Activated T-helper 1 cell treated with Interleukin-2 at 50 U/mL for 16 hours (primary cell): ENCODE measurements at regions not wholly inside any gene's neighbourhood (a gene's known extent, or its start where the extent isn't known, plus 50 kb on each side); places are given as distances from the start of the nearest gene placed in this dataset.
"Not testable (repeated sequence)": the region's sequence is repeated elsewhere in the genome, so short reads cannot be mapped to it uniquely, and the experiment has no call there.

Source experiments
- DNase-seq: peaks from one replicate; pipeline ENCODE4 v3.0.0-alpha.2; 2020; ENCODE audit warnings: low read depth

DNA sequence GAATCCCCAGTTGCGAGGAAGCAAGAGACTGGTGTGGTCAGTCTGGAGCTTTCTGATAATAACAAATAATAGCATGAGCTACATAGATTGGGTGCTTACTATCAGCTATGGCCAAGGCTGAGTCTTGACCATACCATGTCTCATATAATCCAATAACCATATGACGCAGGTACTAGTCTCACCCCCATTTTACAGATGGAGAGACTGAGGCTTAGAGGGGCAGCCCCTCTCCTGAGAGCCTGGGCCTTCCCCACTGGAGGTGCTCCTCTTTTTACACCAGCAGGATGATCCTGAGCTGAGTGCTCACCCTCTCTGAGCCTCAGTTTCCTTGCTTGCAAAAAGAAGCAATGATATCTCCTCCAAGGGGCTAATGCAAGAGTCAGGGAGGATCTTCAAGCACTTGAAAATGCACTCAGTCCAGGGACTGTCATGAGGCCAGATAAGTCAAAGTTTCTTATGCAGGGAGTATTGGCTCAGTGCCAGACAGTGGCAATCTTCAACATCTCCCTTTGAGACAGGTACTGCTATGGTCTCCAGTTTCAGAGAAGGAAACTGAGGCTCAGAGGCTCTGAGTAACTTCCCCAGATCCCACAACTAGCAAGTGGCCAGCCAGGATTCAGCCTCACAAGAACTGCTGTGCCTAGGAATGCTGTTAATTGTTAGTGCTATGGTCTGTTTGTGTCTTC, 149.7 kb downstream of the TFCP2L1 start:
- no peak for DNase-seq

DNA sequence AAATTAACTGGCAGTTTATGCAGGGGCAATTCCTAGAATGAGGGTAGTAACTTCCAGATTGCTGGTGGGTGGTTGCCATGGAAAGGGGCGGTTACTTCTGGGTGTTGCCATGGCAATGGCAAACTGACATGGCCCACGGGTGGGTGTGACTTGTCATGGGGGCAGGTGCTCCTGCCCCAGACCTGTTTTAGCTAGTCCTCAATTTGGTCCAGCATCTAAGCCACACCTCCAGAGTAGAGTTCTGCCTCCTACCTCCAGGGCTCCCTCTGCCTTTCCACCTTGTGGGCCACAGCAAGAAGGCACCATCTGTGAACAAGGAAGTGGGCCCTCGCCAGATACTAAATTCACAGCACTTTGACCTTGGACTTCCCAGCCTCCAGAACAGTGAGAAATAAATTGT, 148.7 kb downstream of the TFCP2L1 start:
- no peak for DNase-seq

DNA sequence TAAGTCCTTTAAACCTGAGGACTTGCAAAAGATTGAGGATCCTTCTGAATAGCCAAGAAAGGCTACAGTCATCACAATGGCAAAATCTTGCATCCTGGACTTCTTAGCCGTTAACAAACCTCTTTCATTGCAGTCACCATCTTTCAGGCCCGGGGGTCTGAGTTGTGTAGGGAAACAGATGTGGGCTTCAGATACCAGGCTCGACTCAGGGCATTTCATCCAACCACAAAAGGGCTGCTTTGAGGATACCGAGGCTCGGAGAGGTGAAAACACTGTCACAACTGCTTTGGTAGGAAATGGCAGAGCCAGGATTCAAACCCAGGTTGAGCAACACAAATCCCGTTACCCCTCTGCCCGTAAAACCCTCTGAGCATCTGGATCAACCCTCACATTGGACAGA, 147.4 kb downstream of the TFCP2L1 start:
- no peak for DNase-seq

DNA sequence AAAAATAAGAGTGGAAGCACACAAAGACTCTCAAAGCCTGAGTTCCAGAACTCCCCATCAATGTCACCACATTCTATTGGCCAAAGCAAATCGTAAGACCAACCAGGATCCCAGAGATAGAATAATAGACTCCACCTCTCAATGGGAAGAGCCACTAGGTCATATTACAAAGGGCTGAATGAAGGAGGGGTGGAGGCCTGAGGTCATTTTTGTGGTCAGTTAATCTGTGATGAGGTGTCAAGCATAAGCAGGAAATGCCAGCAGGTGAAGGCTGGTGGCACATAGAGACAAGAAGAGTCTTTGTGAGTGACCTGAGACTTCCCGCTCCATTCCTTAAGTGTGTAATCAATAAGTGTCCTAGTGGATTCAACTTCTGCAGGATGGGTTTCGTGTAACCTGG, 144.3 kb downstream of the TFCP2L1 start:
- DNase-seq: no peak

DNA sequence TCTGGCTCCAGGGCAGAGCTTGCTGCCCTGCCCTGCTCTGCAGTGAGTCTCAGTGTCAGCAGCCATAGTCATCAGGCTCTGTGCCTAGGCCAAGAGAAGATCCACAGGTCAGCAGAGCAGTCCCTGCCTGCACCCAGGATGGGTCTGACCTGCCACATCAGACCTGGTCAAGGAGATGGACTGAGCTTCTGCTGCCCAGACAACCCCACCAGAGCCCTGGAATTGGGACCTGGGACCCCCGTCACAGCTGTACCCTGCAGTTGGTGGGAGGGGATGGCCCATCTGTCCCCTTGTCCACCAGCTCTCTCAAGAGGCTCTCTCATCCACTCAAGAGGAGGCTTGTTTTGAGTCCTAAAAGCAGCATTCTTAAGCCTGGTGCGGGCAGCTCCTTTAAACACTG, 142.6 kb downstream of the TFCP2L1 start:
- no peak for DNase-seq

DNA sequence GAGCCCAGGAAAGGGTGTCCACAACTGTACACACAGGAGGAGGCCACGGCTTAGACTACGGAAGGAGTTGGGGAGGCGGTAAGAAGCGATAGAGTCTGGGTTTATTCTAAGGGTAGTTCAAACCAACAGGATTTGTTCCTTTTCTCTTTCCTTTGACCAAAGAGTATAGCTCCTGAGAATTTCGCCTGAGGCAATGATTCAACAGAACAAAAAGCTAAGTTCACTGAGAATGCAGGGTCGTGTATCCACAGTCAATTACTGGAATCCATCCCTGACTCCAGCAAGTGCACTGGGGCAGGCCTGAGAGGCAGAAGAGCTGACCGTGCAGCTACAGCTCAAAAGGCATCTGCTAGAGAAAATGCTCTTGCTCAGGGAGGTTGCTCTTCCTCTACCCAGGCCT, 140.9 kb downstream of the TFCP2L1 start:
- DNase-seq: no peak

DNA sequence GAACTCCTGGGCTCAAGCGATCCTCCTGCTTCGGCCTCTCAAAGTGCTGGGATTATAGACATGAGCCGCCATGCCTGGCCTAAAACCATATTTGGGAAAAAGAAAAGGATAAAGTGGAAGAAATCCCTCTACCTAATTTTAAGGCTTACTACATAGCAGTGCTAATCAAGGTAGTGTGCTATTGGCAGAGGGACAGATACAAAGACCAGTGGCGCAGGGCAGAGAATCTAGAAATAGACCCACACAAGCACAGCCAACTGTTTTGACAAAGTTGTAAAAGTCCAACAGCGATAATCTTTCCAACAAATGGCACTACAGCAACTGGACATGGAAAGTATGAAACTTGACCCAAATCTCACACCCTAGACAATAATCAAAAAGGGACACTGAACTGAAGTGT, 138.4 kb downstream of the TFCP2L1 start:
- DNase-seq: no peak

DNA sequence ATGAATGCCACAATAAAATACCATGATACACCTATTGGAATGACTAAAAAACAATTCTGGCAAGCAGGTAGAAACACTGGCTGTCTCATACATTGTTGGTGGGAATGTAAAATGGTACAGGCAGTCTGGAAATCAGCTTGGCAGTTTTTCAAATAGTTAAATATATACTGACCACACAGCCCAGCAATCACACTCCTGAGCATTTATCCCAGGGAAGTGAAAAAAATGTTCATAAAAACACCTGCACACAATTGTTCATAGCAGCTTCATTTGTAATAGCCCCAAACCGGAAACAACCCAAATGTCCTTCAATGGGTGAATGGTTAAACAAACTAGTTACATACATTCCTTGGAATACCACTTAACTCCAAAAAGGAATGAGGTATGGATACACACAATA, 137.2 kb downstream of the TFCP2L1 start:
- no peak for DNase-seq

DNA sequence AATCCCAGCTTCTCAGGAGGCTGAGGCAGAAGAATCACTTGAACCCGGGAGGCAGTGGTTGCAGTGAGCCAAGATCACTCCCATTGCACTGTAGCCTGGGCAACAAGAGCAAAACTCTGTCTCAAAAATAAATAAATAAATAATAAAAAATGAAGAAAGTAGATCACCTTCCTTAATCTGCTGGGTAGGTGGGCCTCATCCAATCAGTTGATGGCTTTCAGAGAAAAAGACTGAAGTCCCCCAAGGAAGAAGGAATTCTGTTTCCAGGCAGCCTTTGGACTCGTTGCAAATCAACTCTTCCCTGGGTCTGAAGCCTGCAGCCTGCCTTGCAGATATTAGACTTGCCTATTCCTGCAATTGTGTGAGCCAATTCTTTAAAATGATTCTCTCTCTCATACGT, 136.5 kb downstream of the TFCP2L1 start:
- no peak for DNase-seq

DNA sequence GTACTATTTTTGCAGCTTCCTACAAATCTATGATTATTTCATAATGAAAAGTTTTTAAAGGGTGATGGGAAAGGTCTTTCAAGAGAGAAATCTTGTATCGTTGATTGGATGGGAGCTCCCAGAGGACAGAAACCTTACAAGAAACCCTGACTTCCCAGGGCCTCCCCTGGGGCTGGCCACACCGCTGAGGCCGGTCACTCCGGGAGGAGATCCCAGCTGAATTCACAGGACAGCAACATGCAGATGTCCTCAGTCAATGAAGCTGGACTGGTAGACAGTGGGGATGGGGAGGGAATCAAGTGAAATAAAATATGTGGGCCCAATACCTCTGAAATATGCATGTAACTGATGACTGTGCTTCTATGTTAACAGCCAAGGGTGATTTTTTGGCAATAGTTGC, 135.6 kb downstream of the TFCP2L1 start:
- no peak for DNase-seq

DNA sequence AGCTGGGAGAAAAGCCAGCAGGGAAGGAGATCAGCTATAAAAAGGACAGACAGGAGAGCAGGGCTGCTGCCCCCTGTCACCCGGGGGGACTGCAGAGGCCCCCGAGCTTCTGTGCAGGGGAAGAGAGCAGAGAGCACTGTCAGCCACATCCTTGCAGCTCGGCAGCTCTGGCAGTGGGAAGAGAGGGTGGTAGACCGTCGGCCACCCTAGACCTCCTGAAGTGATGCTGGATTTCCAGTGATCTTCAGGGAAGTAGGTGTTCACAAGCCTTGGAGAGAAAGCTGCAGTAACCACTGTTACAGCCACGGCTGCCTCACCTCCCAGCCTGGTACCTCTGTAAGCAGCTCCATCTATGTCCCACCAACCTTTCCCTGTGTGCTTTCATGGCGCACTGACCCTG, 134.9 kb downstream of the TFCP2L1 start:
- DNase-seq: no peak

DNA sequence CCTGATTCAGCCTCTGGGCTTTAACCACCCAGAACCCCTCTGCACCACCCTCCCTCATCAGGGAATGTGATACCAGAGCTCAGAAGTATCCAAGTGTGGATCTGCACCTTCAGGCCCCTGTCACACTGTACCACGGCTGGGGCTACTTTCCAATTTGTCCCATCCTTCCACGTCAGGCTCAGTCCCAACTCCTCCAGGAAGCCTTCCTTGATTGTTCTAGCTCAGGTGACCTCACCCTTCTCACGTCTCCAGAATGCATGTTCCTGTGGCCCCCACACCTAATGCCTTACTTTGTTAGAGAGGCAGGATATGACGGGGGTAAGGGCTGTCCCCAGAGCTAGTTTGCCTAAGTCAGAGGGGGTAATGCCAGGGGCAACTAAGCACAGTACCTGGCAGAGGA, 134.3 kb downstream of the TFCP2L1 start:
- DNase-seq: no peak

DNA sequence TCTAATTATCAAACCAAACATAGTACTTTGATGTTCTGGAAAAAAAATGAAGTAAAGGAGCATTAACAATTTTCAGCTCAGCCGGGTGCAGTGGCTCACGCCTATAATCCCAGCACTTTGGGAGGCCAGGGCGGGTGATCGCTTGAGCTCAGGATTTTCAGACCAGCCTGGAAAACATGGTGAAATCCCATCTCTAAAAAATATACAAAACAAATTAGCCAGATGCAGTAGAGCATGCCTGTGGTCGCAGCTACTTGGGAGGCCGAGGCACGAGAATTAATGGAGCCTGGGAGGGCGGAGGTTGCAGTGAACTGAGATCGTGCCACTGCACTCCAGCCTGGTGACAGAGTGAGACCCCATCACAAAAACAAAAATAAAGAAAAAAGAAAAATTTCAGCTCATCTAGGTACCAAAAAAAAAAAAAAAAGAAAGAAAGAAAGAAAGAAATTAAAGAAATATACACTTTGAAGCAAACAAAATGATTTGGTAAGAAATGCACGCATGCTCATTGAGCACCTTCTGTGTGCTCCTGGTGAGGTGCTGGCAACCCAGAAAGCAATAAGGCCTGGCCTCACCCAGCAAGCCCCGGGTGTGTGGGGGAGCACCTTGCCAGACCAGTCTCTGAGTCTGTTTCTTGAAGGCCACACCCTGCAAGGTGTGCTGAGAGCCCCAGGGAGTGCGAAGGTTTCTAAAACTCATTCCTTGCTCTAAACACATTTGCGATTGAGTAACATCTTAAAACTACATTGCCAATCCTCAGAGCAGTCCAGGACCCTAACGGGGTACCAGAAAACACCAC, 133.5 kb downstream of the TFCP2L1 start:
- DNase-seq: no peak

DNA sequence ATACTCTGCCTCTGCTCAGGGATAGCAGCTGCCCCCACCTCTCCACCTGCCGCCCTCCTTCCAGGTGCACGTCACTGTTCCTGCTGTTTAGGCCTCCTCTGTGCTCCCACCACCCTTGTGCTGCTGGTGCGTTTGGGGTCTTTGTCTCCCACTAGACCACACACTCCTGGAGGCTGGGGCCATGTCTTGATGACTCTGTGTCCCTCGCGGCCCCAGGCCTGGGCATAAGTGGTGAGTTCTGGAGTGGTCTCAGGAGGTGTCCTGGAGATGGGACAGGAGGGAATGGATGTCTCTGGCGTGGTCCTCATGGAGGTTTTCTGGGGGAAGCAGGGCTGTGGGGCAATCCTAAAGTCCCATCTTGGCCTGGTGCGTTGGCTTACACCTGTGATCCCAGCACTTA, 132.1 kb downstream of the TFCP2L1 start:
- DNase-seq: no peak

DNA sequence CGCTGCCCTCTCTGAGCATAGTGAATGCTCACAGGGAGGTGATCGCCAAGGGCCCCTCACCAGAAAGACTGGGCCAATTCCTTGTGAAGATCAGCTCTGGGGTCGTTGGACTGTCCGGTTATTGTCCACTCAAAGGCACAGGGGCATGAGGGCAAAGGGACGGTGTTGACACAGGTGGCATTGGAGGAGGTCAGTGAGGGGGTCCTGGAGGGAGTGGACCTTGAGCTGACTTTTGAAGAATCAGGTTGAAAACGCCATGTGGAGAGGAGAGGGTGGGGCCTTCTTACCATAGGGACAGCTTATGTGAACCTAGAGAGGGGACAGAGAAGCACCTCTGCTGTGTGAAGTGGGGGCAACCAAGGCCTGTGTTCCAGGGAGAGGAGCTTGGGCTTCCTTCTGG, 131.5 kb downstream of the TFCP2L1 start:
- DNase-seq: no peak

DNA sequence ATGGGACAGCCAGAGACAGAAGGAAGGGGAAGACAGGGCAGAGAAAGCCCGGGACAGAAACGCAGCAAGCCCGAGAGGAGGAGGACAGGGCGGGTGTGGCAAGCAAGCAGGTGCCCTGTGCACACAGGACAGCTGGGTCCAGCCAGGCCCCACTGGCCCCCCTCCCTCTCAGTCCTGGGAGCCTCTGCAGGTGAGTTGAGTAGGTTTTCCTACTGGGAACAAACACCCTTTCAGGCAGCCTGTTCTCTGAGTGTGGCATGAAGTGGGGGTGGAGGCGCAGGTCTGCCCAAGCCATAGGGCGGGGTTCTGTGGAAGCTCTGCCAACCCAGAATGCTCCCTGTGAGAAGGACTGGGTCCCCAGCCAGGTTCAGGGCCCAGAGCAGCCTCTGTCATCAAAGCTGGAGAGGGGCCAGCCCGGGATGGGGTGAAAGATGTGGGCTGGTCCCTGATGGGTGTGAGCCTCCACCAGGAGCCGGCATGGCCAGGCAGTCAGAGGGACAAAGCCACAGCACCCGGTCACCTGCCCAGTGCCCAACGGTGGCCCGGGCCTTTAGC, 129.4 kb downstream of the TFCP2L1 start:
- no peak for DNase-seq

DNA sequence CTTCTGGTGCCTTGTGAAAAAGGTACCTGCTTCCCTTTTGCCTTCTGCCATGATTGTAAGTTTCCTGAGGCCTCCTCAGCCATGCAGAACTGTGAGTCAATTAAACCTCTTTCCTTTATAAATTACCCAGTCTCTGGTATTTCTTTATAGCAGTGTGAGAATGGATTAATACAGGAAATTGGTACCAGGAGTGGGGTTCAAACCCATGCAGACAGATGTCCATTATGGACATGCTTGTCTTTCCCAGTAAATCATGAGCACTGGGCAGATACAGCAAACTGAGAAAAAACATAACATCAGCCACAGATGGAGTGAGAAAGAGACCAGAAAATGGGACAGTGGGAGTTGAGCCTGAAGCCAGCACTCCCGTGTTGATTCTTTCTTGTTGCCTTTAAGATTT, 127.5 kb downstream of the TFCP2L1 start:
- DNase-seq: not testable (repeated sequence)

DNA sequence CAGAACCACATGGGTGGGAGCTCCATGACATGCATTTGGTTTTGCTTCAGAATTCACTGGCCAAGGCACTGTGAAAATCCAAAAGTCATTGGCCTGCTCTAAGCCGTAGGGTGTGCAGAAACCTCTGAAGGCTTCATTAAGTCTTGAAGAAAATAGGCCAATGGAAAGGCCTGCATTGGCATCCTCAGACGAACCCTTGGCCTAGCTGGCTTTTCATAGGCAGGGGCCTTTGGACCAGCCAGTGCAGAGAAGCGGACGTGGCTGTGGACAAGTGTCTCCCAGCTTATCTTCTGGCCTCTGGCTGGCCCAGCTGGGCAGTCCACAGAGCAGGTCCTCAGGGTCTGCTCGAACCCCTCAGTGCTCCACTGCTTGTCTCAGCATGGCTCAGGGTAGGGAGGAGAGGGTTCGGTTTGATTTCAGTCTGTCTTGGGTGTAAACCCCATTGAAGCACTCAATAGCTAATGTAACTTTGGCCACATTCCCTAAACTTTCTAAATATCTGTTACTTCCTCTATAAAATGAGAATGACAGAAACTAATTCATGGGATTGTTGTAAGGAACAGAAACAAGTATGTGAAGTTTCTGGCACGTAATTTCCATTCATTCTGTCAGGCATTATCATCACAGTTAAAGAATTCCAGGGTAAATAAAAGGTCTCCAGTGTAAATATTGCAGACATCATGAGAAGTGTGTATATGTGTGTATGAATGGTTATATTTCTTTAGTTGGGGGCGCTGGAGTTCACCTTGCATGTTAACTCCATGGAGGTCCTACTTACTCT, 125.5 kb downstream of the TFCP2L1 start:
- DNase-seq: no peak

DNA sequence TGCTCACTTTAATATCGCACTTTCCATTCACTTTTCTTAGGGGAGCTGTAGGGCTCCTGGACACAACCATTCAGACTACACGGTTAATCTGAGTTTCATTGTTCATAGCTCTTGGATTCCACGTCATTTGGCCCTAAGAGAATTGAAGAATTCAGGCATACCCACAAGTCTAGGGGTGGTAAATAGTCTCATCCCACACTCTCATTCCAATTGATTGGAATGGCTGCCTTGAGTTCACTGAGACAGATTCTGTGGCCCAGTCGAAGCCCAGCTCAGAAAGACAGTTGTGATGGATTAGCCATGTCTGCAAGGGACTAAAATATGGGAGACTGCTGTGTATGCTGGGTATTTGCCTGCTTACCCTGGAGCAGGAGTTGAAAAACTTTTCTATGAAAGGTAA, 124.6 kb downstream of the TFCP2L1 start:
- DNase-seq: no peak

DNA sequence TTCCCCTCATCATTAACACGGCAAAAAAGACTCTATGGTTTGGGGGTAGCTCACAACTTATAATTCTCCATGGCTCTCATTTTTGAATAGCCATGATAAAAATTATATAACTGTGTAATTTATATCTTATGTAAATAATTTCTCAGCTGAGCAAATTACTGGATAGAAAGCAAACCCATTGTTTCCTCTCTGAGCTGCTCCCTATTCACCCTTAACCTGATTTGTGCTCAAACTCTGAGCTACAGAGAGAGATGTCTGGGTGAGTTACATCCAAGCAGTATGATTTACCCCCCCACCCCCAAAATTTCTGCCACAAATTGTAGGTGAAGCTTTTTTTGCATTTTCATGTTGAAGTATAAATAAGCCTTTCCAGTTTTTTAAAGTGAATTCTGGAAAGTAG, 123.7 kb downstream of the TFCP2L1 start:
- no peak for DNase-seq

DNA sequence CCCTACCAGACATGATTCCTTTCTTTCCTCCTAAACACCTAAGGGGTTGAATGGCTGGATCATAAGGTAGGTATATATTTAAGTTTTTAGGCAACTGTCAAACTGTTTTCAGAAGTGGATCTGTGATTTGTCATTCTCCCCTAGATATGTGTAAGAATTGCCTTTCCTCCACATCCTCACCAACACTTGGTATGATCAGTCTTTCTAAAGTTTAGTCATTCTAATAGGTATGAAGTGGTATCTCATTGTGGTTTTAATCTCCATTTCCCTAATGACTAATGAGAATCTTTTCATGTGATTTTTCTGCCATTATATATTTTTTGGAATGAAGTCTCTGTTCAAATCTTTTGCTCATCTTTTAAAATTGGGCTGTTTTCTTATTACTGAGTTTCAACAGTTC, 122.1 kb downstream of the TFCP2L1 start:
- no peak for DNase-seq

DNA sequence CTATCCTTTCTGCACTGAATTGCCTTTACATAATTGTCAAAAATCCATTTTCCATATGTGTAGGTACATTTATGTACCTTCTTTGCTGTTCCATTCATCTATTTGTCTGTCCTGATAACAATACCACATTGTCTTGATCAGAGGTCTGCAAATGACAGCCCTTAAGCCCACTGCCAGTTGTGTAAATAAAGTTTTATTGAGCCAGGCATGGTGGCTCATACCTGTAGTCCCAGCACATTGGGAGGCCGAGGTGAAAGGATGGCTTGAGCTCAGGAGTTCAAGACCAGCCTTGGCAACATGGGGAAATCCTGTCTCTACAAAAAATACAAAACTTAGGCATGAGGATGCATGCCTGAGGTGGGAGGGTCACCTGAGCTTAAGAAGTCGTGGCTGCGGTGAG, 121.0 kb downstream of the TFCP2L1 start:
- DNase-seq: no peak

DNA sequence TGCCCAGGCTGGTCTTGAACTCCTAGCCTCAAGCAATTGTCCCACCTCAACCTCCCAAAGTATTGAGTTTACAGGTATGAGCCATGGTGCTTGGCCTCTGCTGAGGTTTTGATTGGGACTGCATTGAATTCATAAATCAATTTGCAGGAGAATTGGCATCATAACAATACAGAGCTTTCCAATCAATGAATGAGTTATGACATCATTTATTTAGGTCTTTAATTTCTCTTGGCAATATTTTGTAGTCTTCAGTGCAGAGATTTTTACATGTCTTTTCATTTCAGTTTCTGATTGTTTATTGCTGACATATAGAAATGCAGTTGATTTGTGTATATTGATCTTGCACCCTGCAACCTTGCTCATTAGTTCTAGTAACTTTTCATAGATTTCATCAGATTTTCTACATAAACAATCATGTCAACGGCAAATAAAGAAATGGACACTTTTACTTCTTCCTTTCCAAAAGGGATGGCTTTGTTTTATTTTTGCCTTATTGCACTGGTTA, 119.9 kb downstream of the TFCP2L1 start:
- DNase-seq: no peak
